ENCODE measurements at regions not wholly inside any gene's neighbourhood (a gene's known extent, or its start where the extent isn't known, plus 50 kb on each side); places are given as distances from the start of the nearest gene placed in this dataset.

GRCh38 chr20:5400164-5400762, 83.5 kb upstream of the PROKR2 start:
- TF ChIP-seq CTCF (IDR thresholded peaks at IDR 0.05): no peak
- TF ChIP-seq POLR2A (IDR thresholded peaks at IDR 0.05): no peak
